Caco-2 (cell line): ENCODE measurements at regions not wholly inside any gene's neighbourhood (a gene's known extent, or its start where the extent isn't known, plus 50 kb on each side); places are given as distances from the start of the nearest gene placed in this dataset.

Experiments used
- BruUV-seq: library from RNA; stranded (reverse); fragments of 400-500 nt; replicated peaks from 2 replicates; lab custom pipeline; 2021; lab: Mats Ljungman, UMichigan
- CTCF ChIA-PET: fragments of 300-600 bp; sonication (Branson Sonifier 250); formaldehyde crosslinking; loops from one replicate; lab custom pipeline; 2022; ENCODE audit warnings: antibody characterized with exemption; lab: Charles Lee
- POLR2A ChIA-PET: fragments of 300-600 bp; sonication (Branson Sonifier 250); formaldehyde crosslinking; loops from one replicate; lab custom pipeline; 2022; ENCODE audit warnings: antibody characterized with exemption; lab: Charles Lee
- DNase-seq, 2 experiments: peaks; one replicate each; pipeline versions ENCODE4 v3.0.0 to v3.0.0-alpha.2; 2020 to 2022
- H3K27me3 ChIP-seq: replicated peaks from 2 replicates; pipeline ENCODE4 v1.6.0; 2011; ENCODE audit warnings: low read length; ENCODE audit not compliant: control insufficient read depth, insufficient read depth
- H3K36me3 ChIP-seq: 2 replicates; pipeline ENCODE4 v1.5.1; 2011; ENCODE audit warnings: low read length; ENCODE audit not compliant: control insufficient read depth, insufficient read depth
- H3K4me1 ChIP-seq: fragments of 250-450 bp; sonication (Bioruptor Pico); 2 replicates; pipeline ENCODE4 v1.5.1; 2020; ENCODE audit warnings: mild to moderate bottlenecking
- H3K4me3 ChIP-seq: 2 replicates; pipeline ENCODE4 v1.5.1; 2011; ENCODE audit warnings: low read depth, mild to moderate bottlenecking, control low read depth, low read length
- H3K9me3 ChIP-seq: fragments of 250-450 bp; sonication (Bioruptor Pico); 2 replicates; pipeline ENCODE4 v1.5.1; 2020; ENCODE audit warnings: mild to moderate bottlenecking, moderate library complexity
- H3K27ac Mint-ChIP-seq: one replicate; pipeline ENCODE4 v1.8.0; 2022; ENCODE audit warnings: mixed read lengths; ENCODE audit not compliant: unreplicated experiment
- H3K27me3 Mint-ChIP-seq: one replicate; pipeline ENCODE4 v1.8.0; 2022; ENCODE audit warnings: mixed read lengths; ENCODE audit not compliant: insufficient read depth, unreplicated experiment
- H3K36me3 Mint-ChIP-seq: one replicate; pipeline ENCODE4 v1.8.0; 2022; ENCODE audit warnings: mild to moderate bottlenecking, mixed read lengths; ENCODE audit not compliant: insufficient read depth, unreplicated experiment
- H3K4me1 Mint-ChIP-seq: one replicate; pipeline ENCODE4 v1.8.0; 2022; ENCODE audit warnings: low read depth, mixed read lengths; ENCODE audit not compliant: unreplicated experiment
- H3K4me3 Mint-ChIP-seq: one replicate; pipeline ENCODE4 v1.8.0; 2022; ENCODE audit warnings: mild to moderate bottlenecking, moderate library complexity, mixed read lengths; ENCODE audit not compliant: unreplicated experiment
- H3K9me3 Mint-ChIP-seq: one replicate; pipeline ENCODE4 v1.8.0; 2022; ENCODE audit warnings: mixed read lengths; ENCODE audit not compliant: unreplicated experiment
- intact Hi-C: fragments of 100-400 bp; cut with micrococcal nuclease; formaldehyde crosslinking; loops from one replicate; pipeline ENCODE4 v1.10.0; 2022; ENCODE audit not compliant: unreplicated experiment
- TF ChIP-seq, protein P1 (sequence below), 2 experiments: fragments of 200-600 bp in 1 of 2; IDR thresholded peaks; 1 replicate in 1 of 2; 2 replicates in 1 of 2; pipeline versions ENCODE4 v1.5.1 to v1.8.0; 2011 to 2022; ENCODE audit warnings: antibody characterized with exemption in 1 of 2, control low read depth in 1 of 2, inconsistent platforms in 1 of 2, low read depth in 1 of 2, low read length in 1 of 2, mild to moderate bottlenecking in 1 of 2, moderate library complexity in 1 of 2; ENCODE audit not compliant: insufficient read depth in 1 of 2, severe bottlenecking in 1 of 2, unreplicated experiment in 1 of 2

DNA sequence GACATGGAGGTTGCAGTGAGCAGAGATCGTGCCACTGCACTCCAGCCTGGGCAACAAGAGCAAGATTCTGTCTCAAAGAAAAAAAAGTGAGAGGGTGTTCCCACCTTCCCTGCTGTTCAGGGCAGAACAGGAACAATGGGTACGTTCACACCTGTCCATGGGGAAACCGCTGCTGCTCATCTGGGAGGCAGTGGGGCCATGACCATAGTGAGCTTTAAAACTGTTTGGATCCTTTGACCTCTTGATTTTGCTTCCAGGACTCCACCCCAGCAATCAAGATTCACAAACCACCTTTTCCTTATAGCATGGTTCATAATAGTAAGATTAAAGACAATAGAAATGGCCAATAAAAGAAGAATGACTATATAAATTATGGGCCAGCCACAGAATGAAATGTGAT, 209.2 kb downstream of the ARL4C start:
- BruUV-seq: no TSS peak
- Histone ChIP-seq H3K36me3 (no peaks in the 10 kb centered on the region), H3K27me3 (no peaks in the 10 kb centered on the region), H3K4me3 (no peak overlapping the region), H3K9me3 (no peaks in the 10 kb centered on the region), H3K4me1 (peaks cover 25% of the 10 kb centered on the region)
- ChIA-PET POLR2A (no interaction called here), CTCF (no interaction called here)
- DNase-seq: no peak
- Mint-ChIP-seq H3K4me1 (peaks cover 22% of the 10 kb centered on the region), H3K27ac (no peak overlapping the region), H3K27me3 (no peaks in the 10 kb centered on the region), H3K9me3 (no peaks in the 10 kb centered on the region), H3K4me3 (no peak overlapping the region), H3K36me3 (peaks cover 5% of the 10 kb centered on the region)
- intact Hi-C loops: no loop called here
- TF ChIP-seq, protein P1, sequence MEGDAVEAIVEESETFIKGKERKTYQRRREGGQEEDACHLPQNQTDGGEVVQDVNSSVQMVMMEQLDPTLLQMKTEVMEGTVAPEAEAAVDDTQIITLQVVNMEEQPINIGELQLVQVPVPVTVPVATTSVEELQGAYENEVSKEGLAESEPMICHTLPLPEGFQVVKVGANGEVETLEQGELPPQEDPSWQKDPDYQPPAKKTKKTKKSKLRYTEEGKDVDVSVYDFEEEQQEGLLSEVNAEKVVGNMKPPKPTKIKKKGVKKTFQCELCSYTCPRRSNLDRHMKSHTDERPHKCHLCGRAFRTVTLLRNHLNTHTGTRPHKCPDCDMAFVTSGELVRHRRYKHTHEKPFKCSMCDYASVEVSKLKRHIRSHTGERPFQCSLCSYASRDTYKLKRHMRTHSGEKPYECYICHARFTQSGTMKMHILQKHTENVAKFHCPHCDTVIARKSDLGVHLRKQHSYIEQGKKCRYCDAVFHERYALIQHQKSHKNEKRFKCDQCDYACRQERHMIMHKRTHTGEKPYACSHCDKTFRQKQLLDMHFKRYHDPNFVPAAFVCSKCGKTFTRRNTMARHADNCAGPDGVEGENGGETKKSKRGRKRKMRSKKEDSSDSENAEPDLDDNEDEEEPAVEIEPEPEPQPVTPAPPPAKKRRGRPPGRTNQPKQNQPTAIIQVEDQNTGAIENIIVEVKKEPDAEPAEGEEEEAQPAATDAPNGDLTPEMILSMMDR (IDR thresholded peaks at IDR 0.05; ENCODE audit: insufficient read depth in 1 of 2, low read depth in 1 of 2, low read length in 1 of 2, severe bottlenecking in 1 of 2, unreplicated experiment in 1 of 2): no peak

- ChIA-PET CTCF (no interaction called here), POLR2A (no interaction called here)
- H3K27ac Mint-ChIP-seq: no peak overlapping the region
- Histone ChIP-seq H3K36me3 (no peaks in the 10 kb centered on the region), H3K9me3 (no peaks in the 10 kb centered on the region), H3K4me1 (peaks cover 18% of the 10 kb centered on the region), H3K27me3 (no peaks in the 10 kb centered on the region), H3K4me3 (no peak overlapping the region)
- TF ChIP-seq, protein P1 (IDR thresholded peaks at IDR 0.05; ENCODE audit: insufficient read depth in 1 of 2, low read depth in 1 of 2, low read length in 1 of 2, severe bottlenecking in 1 of 2, unreplicated experiment in 1 of 2): no peak
- BruUV-seq: no TSS peak
- peaks cover 5% of the 10 kb centered on the region for H3K36me3 Mint-ChIP-seq
- no peaks in the 10 kb centered on the region for H3K27me3 Mint-ChIP-seq
- H3K4me3 Mint-ChIP-seq: no peak overlapping the region
- intact Hi-C loops: no loop called here
- DNase-seq: no peak
- no peaks in the 10 kb centered on the region for H3K9me3 Mint-ChIP-seq
- peaks cover 16% of the 10 kb centered on the region for H3K4me1 Mint-ChIP-seq
These were observed 209.9 kb downstream of the ARL4C start for GRCh38 chr2:234286956-234287355.

DNA sequence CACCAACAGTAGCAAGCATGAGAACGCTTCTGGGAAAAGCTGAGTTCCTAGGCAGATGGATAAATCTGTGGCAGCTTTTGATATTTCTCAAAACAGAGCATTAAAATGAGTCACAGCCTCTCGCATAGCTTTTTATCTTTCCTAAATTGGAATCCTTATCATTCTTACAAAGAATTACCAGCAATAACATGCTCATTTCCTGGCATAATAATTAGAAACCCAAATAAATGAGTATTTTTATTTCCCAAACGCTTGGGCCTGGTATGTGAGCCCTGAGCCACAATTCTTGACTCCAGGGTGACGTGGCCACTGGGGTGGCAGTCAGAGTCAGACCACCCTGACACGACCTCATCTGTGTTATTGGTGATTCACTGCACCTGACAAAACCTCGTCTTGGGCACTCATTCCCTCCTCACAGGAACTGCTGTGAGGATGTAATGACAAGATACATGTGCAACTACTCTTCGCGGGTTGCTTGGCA, 210.7 kb downstream of the ARL4C start:
- no peak overlapping the region for H3K4me3 Mint-ChIP-seq
- DNase-seq: no peak
- H3K27me3 Mint-ChIP-seq: no peaks in the 10 kb centered on the region
- no peaks in the 10 kb centered on the region for H3K9me3 ChIP-seq
- peaks cover 10% of the 10 kb centered on the region for H3K4me1 ChIP-seq
- no peaks in the 10 kb centered on the region for H3K9me3 Mint-ChIP-seq
- BruUV-seq: no TSS peak
- ChIA-PET POLR2A (no interaction called here), CTCF (no interaction called here)
- no peaks in the 10 kb centered on the region for H3K36me3 Mint-ChIP-seq
- TF ChIP-seq, protein P1 (IDR thresholded peaks at IDR 0.05; ENCODE audit: insufficient read depth in 1 of 2, low read depth in 1 of 2, low read length in 1 of 2, severe bottlenecking in 1 of 2, unreplicated experiment in 1 of 2): no peak
- H3K4me1 Mint-ChIP-seq: peaks cover 10% of the 10 kb centered on the region
- no peak overlapping the region for H3K4me3 ChIP-seq
- intact Hi-C loops: no loop called here
- no peaks in the 10 kb centered on the region for H3K36me3 ChIP-seq
- no peak overlapping the region for H3K27ac Mint-ChIP-seq
- H3K27me3 ChIP-seq: no peaks in the 10 kb centered on the region
